GM19452 (cell line): ENCODE measurements at regions not wholly inside any gene's neighbourhood (a gene's known extent, or its start where the extent isn't known, plus 50 kb on each side); places are given as distances from the start of the nearest gene placed in this dataset.
"Not testable (repeated sequence)": the region's sequence is repeated elsewhere in the genome, so short reads cannot be mapped to it uniquely, and the experiment has no call there.

Source experiments
- ATAC-seq: cut with Tn5 transposase; IDR thresholded peaks from one replicate; pipeline ENCODE4 v1.9.1; 2021; ENCODE audit not compliant: unreplicated experiment

- no peak for ATAC-seq
Measured at GRCh38 chr5:160479220-160479619, 57.6 kb downstream of the PTTG1 start.

- no peak for ATAC-seq
Measured at GRCh38 chr5:160479926-160480325, 58.3 kb downstream of the PTTG1 start.

GRCh38 chr5:160480652-160481051 lies 59.0 kb downstream of the PTTG1 start:
- no peak for ATAC-seq

GRCh38 chr5:160484678-160485077 lies 63.0 kb downstream of the PTTG1 start:
- ATAC-seq, result no peak

GRCh38 chr5:160485364-160485969 lies 63.8 kb downstream of the PTTG1 start:
- ATAC-seq, result no peak

- peak; percentile 70 for ATAC-seq
Measured at GRCh38 chr5:160486573-160486972, 64.9 kb downstream of the PTTG1 start.

- ATAC-seq, result no peak
Measured at GRCh38 chr5:160488394-160489325, 67.0 kb downstream of the PTTG1 start.

GRCh38 chr5:160491438-160491837 lies 69.8 kb downstream of the PTTG1 start:
- no peak for ATAC-seq

GRCh38 chr5:160492565-160492964 lies 70.9 kb downstream of the PTTG1 start:
- no peak for ATAC-seq

- ATAC-seq, result no peak
Measured at GRCh38 chr5:160493806-160494338, 72.2 kb downstream of the PTTG1 start.

GRCh38 chr5:160494451-160494850 lies 72.8 kb downstream of the PTTG1 start:
- no peak for ATAC-seq

GRCh38 chr5:160496334-160496733 lies 74.7 kb downstream of the PTTG1 start:
- peak; percentile 53 for ATAC-seq

GRCh38 chr5:160496784-160497183 lies 75.1 kb downstream of the PTTG1 start:
- ATAC-seq, result no peak

GRCh38 chr5:160497878-160498277 lies 76.2 kb downstream of the PTTG1 start:
- no peak for ATAC-seq

- ATAC-seq, result not testable (repeated sequence)
Measured at GRCh38 chr5:160498441-160499043, 76.9 kb downstream of the PTTG1 start.

GRCh38 chr5:160500786-160501779 lies 79.4 kb downstream of the PTTG1 start:
- no peak for ATAC-seq

GRCh38 chr5:160504906-160505305 lies 83.3 kb downstream of the PTTG1 start:
- ATAC-seq, result no peak

GRCh38 chr5:160506006-160507004 lies 84.7 kb downstream of the PTTG1 start:
- ATAC-seq, result peak; percentile 76

GRCh38 chr5:160507221-160507721 lies 85.6 kb downstream of the PTTG1 start:
- ATAC-seq, result no peak
